MM.1S (cell line): ENCODE measurements at regions not wholly inside any gene's neighbourhood (a gene's known extent, or its start where the extent isn't known, plus 50 kb on each side); places are given as distances from the start of the nearest gene placed in this dataset.

Experiments
- EZH2 ChIP-seq: fragments of 300-600 bp; sonication (generic); optimal IDR thresholded peaks from 2 replicates; pipeline ENCODE3; 2017; ENCODE audit warnings: low read depth, mild to moderate bottlenecking, antibody characterized with exemption, low read length, mixed read lengths
- TF ChIP-seq, protein P1 (sequence below): fragments of 300-600 bp; sonication (generic); IDR thresholded peaks from 2 replicates; pipeline ENCODE4 v1.5.1; 2016; ENCODE audit warnings: antibody characterized with exemption, low read length, mixed read lengths

GRCh38 chr2:143937723-143938350 lies 582.1 kb downstream of the ZEB2 start:
- TF ChIP-seq, protein P1, sequence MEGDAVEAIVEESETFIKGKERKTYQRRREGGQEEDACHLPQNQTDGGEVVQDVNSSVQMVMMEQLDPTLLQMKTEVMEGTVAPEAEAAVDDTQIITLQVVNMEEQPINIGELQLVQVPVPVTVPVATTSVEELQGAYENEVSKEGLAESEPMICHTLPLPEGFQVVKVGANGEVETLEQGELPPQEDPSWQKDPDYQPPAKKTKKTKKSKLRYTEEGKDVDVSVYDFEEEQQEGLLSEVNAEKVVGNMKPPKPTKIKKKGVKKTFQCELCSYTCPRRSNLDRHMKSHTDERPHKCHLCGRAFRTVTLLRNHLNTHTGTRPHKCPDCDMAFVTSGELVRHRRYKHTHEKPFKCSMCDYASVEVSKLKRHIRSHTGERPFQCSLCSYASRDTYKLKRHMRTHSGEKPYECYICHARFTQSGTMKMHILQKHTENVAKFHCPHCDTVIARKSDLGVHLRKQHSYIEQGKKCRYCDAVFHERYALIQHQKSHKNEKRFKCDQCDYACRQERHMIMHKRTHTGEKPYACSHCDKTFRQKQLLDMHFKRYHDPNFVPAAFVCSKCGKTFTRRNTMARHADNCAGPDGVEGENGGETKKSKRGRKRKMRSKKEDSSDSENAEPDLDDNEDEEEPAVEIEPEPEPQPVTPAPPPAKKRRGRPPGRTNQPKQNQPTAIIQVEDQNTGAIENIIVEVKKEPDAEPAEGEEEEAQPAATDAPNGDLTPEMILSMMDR: no peak
- TF ChIP-seq EZH2: no peak
